Left ventricle myocardium inferior (tissue), 1 donor: ENCODE measurements at regions not wholly inside any gene's neighbourhood (a gene's known extent, or its start where the extent isn't known, plus 50 kb on each side); places are given as distances from the start of the nearest gene placed in this dataset.

Experiments
- DNase-seq: peaks from one replicate; pipeline ENCODE4 v3.0.0-alpha.2; 2020
- H3K27ac ChIP-seq: fragments of 200-600 bp; replicated peaks from 2 replicates; pipeline ENCODE4 v1.8.0; 2021
- H3K27me3 ChIP-seq: fragments of 200-600 bp; 2 replicates; pipeline ENCODE4 v1.8.0; 2021; ENCODE audit warnings: low read depth
- H3K36me3 ChIP-seq: fragments of 200-600 bp; 2 replicates; pipeline ENCODE4 v1.8.0; 2021
- H3K4me1 ChIP-seq: fragments of 200-600 bp; 2 replicates; pipeline ENCODE4 v1.8.0; 2021
- H3K4me3 ChIP-seq: fragments of 200-600 bp; 2 replicates; pipeline ENCODE4 v1.8.0; 2021; ENCODE audit warnings: mild to moderate bottlenecking, moderate library complexity
- H3K9me3 ChIP-seq: fragments of 200-600 bp; replicated peaks from 2 replicates; pipeline ENCODE4 v1.8.0; 2021
- CTCF ChIP-seq: fragments of 200-600 bp; IDR thresholded peaks from 2 replicates; pipeline ENCODE4 v1.8.0; 2021; ENCODE audit warnings: antibody characterized with exemption, mild to moderate bottlenecking, borderline replicate concordance
- intact Hi-C: fragments of 100-400 bp; cut with micrococcal nuclease; formaldehyde crosslinking; loops from one replicate; pipeline ENCODE4 v1.11.0; 2022
- donor health status: DM: no; HTN: yes; CAD: no; lungs with severe emphysema.

GRCh38 chr7:115359119-115359518 lies 437.2 kb downstream of the MDFIC start:
- no peak overlapping the region for H3K4me3 ChIP-seq
- no peaks in the 10 kb centered on the region for H3K4me1 ChIP-seq
- H3K36me3 ChIP-seq = no peaks in the 10 kb centered on the region
- no peaks in the 10 kb centered on the region for H3K27me3 ChIP-seq
- H3K9me3 ChIP-seq = no peaks in the 10 kb centered on the region
- no peak overlapping the region for H3K27ac ChIP-seq
- no peak for DNase-seq
- no peak for TF ChIP-seq CTCF
- intact Hi-C loops = no loop called here

GRCh38 chr7:115357703-115357999 lies 435.8 kb downstream of the MDFIC start:
- Histone ChIP-seq H3K36me3 (no peaks in the 10 kb centered on the region), H3K4me1 (no peaks in the 10 kb centered on the region), H3K27me3 (no peaks in the 10 kb centered on the region), H3K9me3 (no peaks in the 10 kb centered on the region), H3K4me3 (no peak overlapping the region), H3K27ac (no peak overlapping the region)
- TF ChIP-seq CTCF = no peak
- no peak for DNase-seq
- intact Hi-C loops = no loop called here

GRCh38 chr7:115356999-115357702 lies 435.3 kb downstream of the MDFIC start:
- H3K4me3 ChIP-seq = no peak overlapping the region
- H3K27me3 ChIP-seq = no peaks in the 10 kb centered on the region
- H3K4me1 ChIP-seq = no peaks in the 10 kb centered on the region
- no peaks in the 10 kb centered on the region for H3K36me3 ChIP-seq
- no peak overlapping the region for H3K27ac ChIP-seq
- intact Hi-C loops = no loop called here
- no peak for DNase-seq
- H3K9me3 ChIP-seq = no peaks in the 10 kb centered on the region
- no peak for TF ChIP-seq CTCF

- no peaks in the 10 kb centered on the region for H3K36me3 ChIP-seq
- no peaks in the 10 kb centered on the region for H3K4me1 ChIP-seq
- H3K27me3 ChIP-seq = no peaks in the 10 kb centered on the region
- H3K4me3 ChIP-seq = no peak overlapping the region
- H3K9me3 ChIP-seq = no peaks in the 10 kb centered on the region
- peak; percentile 42 for TF ChIP-seq CTCF
- no peak overlapping the region for H3K27ac ChIP-seq
- DNase-seq = no peak
- intact Hi-C loops = no loop called here
Measured at GRCh38 chr7:115356139-115356746, 434.3 kb downstream of the MDFIC start.

GRCh38 chr7:115354925-115355324 lies 433.0 kb downstream of the MDFIC start:
- Histone ChIP-seq H3K27ac (no peak overlapping the region), H3K9me3 (no peaks in the 10 kb centered on the region), H3K36me3 (no peaks in the 10 kb centered on the region), H3K4me3 (no peak overlapping the region), H3K4me1 (no peaks in the 10 kb centered on the region), H3K27me3 (no peaks in the 10 kb centered on the region)
- intact Hi-C loops = no loop called here
- TF ChIP-seq CTCF = no peak
- DNase-seq = no peak
